A549 (cell line): ENCODE measurements at regions not wholly inside any gene's neighbourhood (a gene's known extent, or its start where the extent isn't known, plus 50 kb on each side); places are given as distances from the start of the nearest gene placed in this dataset.

Experiments
- ATAC-seq, 2 experiments: fragments of 200-7000 bp in 1 of 2; fragments of >200 bp in 1 of 2; cut with Nextera tagmentation in 1 of 2; cut with Tn5 transposase in 1 of 2; 3 replicates each; pipeline versions ENCODE4 v1.8.0 to v1.9.1; 2018 to 2020; ENCODE audit warnings: mild to moderate bottlenecking in 1 of 2, moderate library complexity in 1 of 2
- CTCF ChIA-PET: fragments of 300-600 bp; sonication (Branson Sonifier 250); formaldehyde crosslinking; extraction: SDS; loops from one replicate; lab custom pipeline; 2021; ENCODE audit warnings: antibody characterized with exemption, inconsistent platforms; lab: Yijun Ruan, JAX
- POLR2A ChIA-PET: fragments of 350-600 bp; formaldehyde crosslinking; extraction: SDS; loops from one replicate; lab custom pipeline; 2021; ENCODE audit warnings: antibody characterized with exemption, inconsistent platforms; lab: Yijun Ruan, JAX
- DNase-seq, 2 experiments: peaks; one replicate each; pipeline versions ENCODE4 v3.0.0 to v3.0.0-alpha.2; 2011 to 2016; ENCODE audit warnings: low read depth in 1 of 2, low spot score in 1 of 2
- FAIRE-seq: peaks from 2 replicates; lab custom pipeline; 2011; peaks lifted over from hg19 to GRCh38; lab: Jason Lieb, UNC
- H3K27ac ChIP-seq, 2 experiments: fragments of >200 bp; sonication (Bioruptor Twin); formaldehyde crosslinking; 3 replicates each; pipeline ENCODE4 v1.5.1; 2016 to 2017
- H3K4me1 ChIP-seq: fragments of >200 bp; sonication (Bioruptor Twin); formaldehyde crosslinking; 3 replicates; pipeline ENCODE4 v1.6.1; 2016
- H3K4me2 ChIP-seq: fragments of >200 bp; sonication (Bioruptor Twin); formaldehyde crosslinking; 3 replicates; pipeline ENCODE4 v1.6.1; 2016
- H3K4me3 ChIP-seq: fragments of >200 bp; sonication (Bioruptor Twin); formaldehyde crosslinking; 3 replicates; pipeline ENCODE4 v1.5.1; 2016
- H3K9me3 ChIP-seq: fragments of >200 bp; sonication (Bioruptor Twin); formaldehyde crosslinking; 3 replicates; pipeline ENCODE4 v1.6.1; 2016
- BHLHE40 ChIP-seq: IDR thresholded peaks from 2 replicates; pipeline ENCODE4 v1.6.1; 2012; ENCODE audit warnings: low read depth, low read length, inconsistent platforms
- CEBPB ChIP-seq, 2 experiments: fragments of >200 bp in 1 of 2; sonication (Bioruptor Twin) in 1 of 2; formaldehyde crosslinking in 1 of 2; IDR thresholded peaks; 2 replicates each; pipeline ENCODE4 v1.6.1; 2012 to 2016
- CHD2 ChIP-seq: fragments of 150-350 bp; IDR thresholded peaks from 2 replicates; pipeline ENCODE4 v1.6.1; 2014; ENCODE audit warnings: low read length; ENCODE audit not compliant: partially characterized antibody
- EHF ChIP-seq: fragments of 250-450 bp; sonication (Bioruptor Pico); IDR thresholded peaks from 2 replicates; pipeline ENCODE4 v1.5.0; 2020; ENCODE audit warnings: mild to moderate bottlenecking
- ESRRA ChIP-seq: fragments of 150-350 bp; IDR thresholded peaks from 2 replicates; pipeline ENCODE4 v1.6.1; 2014; ENCODE audit warnings: mild to moderate bottlenecking, low read length, borderline replicate concordance
- FOSL2 ChIP-seq, 2 experiments: fragments of 450-650 bp in 1 of 2; fragments of >200 bp in 1 of 2; sonication (Bioruptor Twin) in 1 of 2; formaldehyde crosslinking; IDR thresholded peaks; 2 replicates each; pipeline versions ENCODE4 v1.5.0 to v1.6.1; 2016 to 2020; ENCODE audit warnings: mild to moderate bottlenecking in 1 of 2, moderate library complexity in 1 of 2
- GATA3 ChIP-seq: IDR thresholded peaks from 2 replicates; pipeline ENCODE4 v1.6.1; 2012; ENCODE audit warnings: borderline replicate concordance
- HEYL ChIP-seq: fragments of 250-450 bp; sonication (Bioruptor Pico); IDR thresholded peaks from 2 replicates; pipeline ENCODE4 v1.8.0; 2021; ENCODE audit warnings: mild to moderate bottlenecking, moderate library complexity
- HOXA7 ChIP-seq: fragments of 250-450 bp; sonication (Bioruptor Pico); IDR thresholded peaks from 2 replicates; pipeline ENCODE4 v1.5.0; 2020; ENCODE audit warnings: mild to moderate bottlenecking, moderate library complexity
- JUN ChIP-seq, 2 experiments: fragments of >200 bp; sonication (Bioruptor Twin); formaldehyde crosslinking; IDR thresholded peaks; 2 replicates in 1 of 2; 3 replicates in 1 of 2; pipeline ENCODE4 v1.6.1; 2016 to 2017
- KDM1A ChIP-seq: fragments of 200-600 bp; sonication (generic); IDR thresholded peaks from 2 replicates; pipeline ENCODE4 v1.6.1; 2016; ENCODE audit warnings: low read depth, mild to moderate bottlenecking
- KDM5A ChIP-seq: fragments of 200-600 bp; sonication (generic); IDR thresholded peaks from 2 replicates; pipeline ENCODE4 v1.6.1; 2016; ENCODE audit warnings: antibody characterized with exemption, mild to moderate bottlenecking
- NPAS2 ChIP-seq: fragments of 250-450 bp; sonication (Bioruptor Pico); IDR thresholded peaks from 2 replicates; pipeline ENCODE4 v1.8.0; 2022; ENCODE audit warnings: mild to moderate bottlenecking, moderate library complexity, borderline replicate concordance
- NR3C1 ChIP-seq: fragments of >200 bp; sonication (Bioruptor Twin); formaldehyde crosslinking; IDR thresholded peaks from 3 replicates; pipeline ENCODE4 v1.6.1; 2017
- PHF8 ChIP-seq: fragments of 200-600 bp; sonication (generic); IDR thresholded peaks from 2 replicates; pipeline ENCODE4 v1.6.1; 2016; ENCODE audit warnings: low read depth, mild to moderate bottlenecking, antibody characterized with exemption, moderate library complexity, borderline replicate concordance
- POLR2A ChIP-seq: IDR thresholded peaks from 2 replicates; pipeline ENCODE4 v1.6.1; 2012; ENCODE audit warnings: mild to moderate bottlenecking, low read length
- RAD21 ChIP-seq, 2 experiments: fragments of >200 bp in 1 of 2; sonication (Bioruptor Twin) in 1 of 2; formaldehyde crosslinking in 1 of 2; IDR thresholded peaks in 1 of 2; conservative IDR thresholded peaks in 1 of 2; 2 replicates in 1 of 2; 3 replicates in 1 of 2; pipeline ENCODE4 v1.6.1; 2012 to 2018; ENCODE audit warnings: inconsistent platforms in 1 of 2
- RARB ChIP-seq: fragments of 250-450 bp; sonication (Bioruptor Pico); IDR thresholded peaks from 2 replicates; pipeline ENCODE4 v1.8.0; 2021; ENCODE audit warnings: mild to moderate bottlenecking, moderate library complexity
- RFX5 ChIP-seq: fragments of 450-650 bp; IDR thresholded peaks from 2 replicates; pipeline ENCODE4 v1.7.1; 2014; ENCODE audit warnings: antibody characterized with exemption, mild to moderate bottlenecking, moderate library complexity
- RNF2 ChIP-seq: fragments of 200-600 bp; sonication (generic); IDR thresholded peaks from 2 replicates; pipeline ENCODE4 v1.6.1; 2016; ENCODE audit warnings: low read depth, mild to moderate bottlenecking, antibody characterized with exemption, moderate library complexity, borderline replicate concordance
- SMC3 ChIP-seq: fragments of >200 bp; sonication (Bioruptor Twin); formaldehyde crosslinking; IDR thresholded peaks from 3 replicates; pipeline ENCODE4 v1.6.1; 2018; ENCODE audit warnings: inconsistent platforms
- SREBF2 ChIP-seq: fragments of 450-650 bp; IDR thresholded peaks from 2 replicates; pipeline ENCODE4 v1.6.1; 2014; ENCODE audit warnings: mild to moderate bottlenecking, moderate library complexity
- TFCP2L1 ChIP-seq: fragments of 250-450 bp; sonication (Bioruptor Pico); IDR thresholded peaks from 2 replicates; pipeline ENCODE4 v1.5.0; 2021; ENCODE audit warnings: mild to moderate bottlenecking
- ZNF302 ChIP-seq: fragments of 250-450 bp; sonication (Bioruptor Pico); IDR thresholded peaks from 2 replicates; pipeline ENCODE4 v1.9.0; 2021; ENCODE audit warnings: inconsistent platforms, mild to moderate bottlenecking, moderate library complexity
- ZSCAN20 ChIP-seq: fragments of 250-450 bp; sonication (Bioruptor Pico); IDR thresholded peaks from 2 replicates; pipeline ENCODE4 v1.8.0; 2022; ENCODE audit warnings: mild to moderate bottlenecking, moderate library complexity
- WGBS: methylation state at CpG from one replicate; pipeline ENCODE4 v1.1.6; 2017; ENCODE audit errors: missing lambda C conversion rate; 5-methylcytosine and 5-hydroxymethylcytosine counted together
- TF ChIP-seq, protein P1 (sequence below): fragments of >200 bp; sonication (Bioruptor Twin); formaldehyde crosslinking; IDR thresholded peaks from 3 replicates; pipeline ENCODE4 v1.6.1; 2016
- TF ChIP-seq, protein P2 (sequence below): fragments of >200 bp; sonication (Bioruptor Twin); formaldehyde crosslinking; IDR thresholded peaks from 3 replicates; pipeline ENCODE4 v1.5.1; 2016
- TF ChIP-seq, protein P3 (sequence below): IDR thresholded peaks from 2 replicates; pipeline ENCODE4 v1.6.1; 2012
- TF ChIP-seq, protein P4 (sequence below): fragments of 150-350 bp; IDR thresholded peaks from 2 replicates; pipeline ENCODE4 v1.6.1; 2014; ENCODE audit warnings: low read depth, mild to moderate bottlenecking, low read length
- TF ChIP-seq, protein P5 (sequence below): IDR thresholded peaks from 2 replicates; pipeline ENCODE4 v1.6.1; 2012; ENCODE audit warnings: low read depth, borderline replicate concordance

DNA sequence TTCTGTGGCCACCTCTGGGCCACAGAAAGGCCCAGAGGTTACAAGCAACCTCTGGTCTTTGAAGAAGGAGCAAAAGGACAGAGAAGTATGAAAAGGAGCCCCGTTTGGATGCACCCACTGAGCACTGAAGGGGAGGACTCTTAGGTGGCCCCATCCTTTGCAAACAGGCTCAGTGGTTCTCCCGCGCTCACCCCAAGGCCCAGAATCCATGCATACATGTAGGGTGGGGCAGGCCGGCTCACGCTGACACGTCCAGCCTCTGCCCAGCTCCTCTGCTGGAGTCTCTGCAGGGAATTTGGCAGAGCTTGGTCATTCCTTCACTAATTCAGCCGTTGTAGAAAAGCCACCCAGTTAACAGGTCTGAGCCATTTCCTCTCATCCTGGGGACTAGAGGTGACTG, 61.3 kb upstream of the AJAP1 start:
- FAIRE-seq (no peak), ATAC-seq (no peak), DNase-seq (no peak)
- H3K4me1 ChIP-seq, result no peaks in the 10 kb centered on the region
- no peak overlapping the region for H3K4me3 ChIP-seq
- no peak overlapping the region for H3K27ac ChIP-seq
- 35% methylated on average over 2 of the region's 7 CpGs for WGBS
- no peak for TF ChIP-seq FOSL2 (IDR thresholded peaks at IDR 0.05)
- no peak for TF ChIP-seq FOSL2 (CRISPR knock-in tag; IDR thresholded peaks at IDR 0.05)
- no peak for TF ChIP-seq PHF8
- TF ChIP-seq GATA3, result no peak
- TF ChIP-seq KDM1A, result no peak
- no peak for TF ChIP-seq HEYL
- TF ChIP-seq SMC3, result no peak
- TF ChIP-seq ZNF302, result no peak
- TF ChIP-seq CEBPB (IDR thresholded peaks at IDR 0.05), result no peak
- TF ChIP-seq KDM5A, result no peak
- no peak for TF ChIP-seq RARB
- TF ChIP-seq RAD21 (conservative IDR thresholded peaks at IDR 0.05 in 1 of 2, IDR thresholded peaks at IDR 0.05 in 1 of 2), result no peak
- TF ChIP-seq CHD2, result no peak
- no peak for TF ChIP-seq SREBF2
- TF ChIP-seq, protein P1, sequence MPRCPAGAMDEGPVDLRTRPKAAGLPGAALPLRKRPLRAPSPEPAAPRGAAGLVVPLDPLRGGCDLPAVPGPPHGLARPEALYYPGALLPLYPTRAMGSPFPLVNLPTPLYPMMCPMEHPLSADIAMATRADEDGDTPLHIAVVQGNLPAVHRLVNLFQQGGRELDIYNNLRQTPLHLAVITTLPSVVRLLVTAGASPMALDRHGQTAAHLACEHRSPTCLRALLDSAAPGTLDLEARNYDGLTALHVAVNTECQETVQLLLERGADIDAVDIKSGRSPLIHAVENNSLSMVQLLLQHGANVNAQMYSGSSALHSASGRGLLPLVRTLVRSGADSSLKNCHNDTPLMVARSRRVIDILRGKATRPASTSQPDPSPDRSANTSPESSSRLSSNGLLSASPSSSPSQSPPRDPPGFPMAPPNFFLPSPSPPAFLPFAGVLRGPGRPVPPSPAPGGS, result no peak
- TF ChIP-seq HOXA7 (CRISPR knock-in tag), result no peak
- no peak overlapping the region for H3K4me2 ChIP-seq
- POLR2A ChIA-PET, result no interaction called here
- CTCF ChIA-PET, result no interaction called here
- no peaks in the 10 kb centered on the region for H3K9me3 ChIP-seq

DNA sequence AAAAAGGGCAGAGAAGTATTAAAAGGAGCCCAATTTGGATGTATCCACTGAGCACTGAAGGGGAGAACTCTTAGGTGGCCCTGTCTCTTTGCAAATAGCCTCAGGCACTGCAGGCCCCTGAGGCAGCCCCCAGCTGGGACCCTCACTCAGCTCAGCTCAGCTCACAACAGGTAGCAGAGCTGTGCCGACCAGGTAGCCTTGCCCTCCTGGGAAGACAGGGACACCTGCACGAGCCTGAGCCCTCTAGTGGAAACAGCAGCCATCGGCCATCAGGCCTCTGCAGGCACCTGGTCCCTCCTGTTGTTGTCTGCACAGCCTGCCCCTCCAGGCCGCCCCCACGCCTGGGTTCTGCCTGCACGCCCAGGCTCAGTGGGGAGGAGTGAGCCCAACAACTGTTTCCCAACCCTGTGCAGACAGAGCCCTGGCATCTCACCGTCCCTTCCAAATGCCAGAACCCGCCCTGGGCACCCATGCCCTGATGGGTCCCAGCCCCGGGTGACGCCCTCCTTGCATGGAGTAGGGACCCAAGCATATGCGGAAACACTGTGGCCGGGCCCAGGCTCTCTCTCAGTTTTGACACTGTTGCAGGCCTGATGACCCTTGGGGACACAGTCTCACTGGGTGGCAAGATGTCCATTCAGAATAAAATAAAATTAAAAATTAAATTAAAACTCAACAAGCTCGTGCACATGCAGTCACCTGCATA, 60.0 kb upstream of the AJAP1 start:
- Histone ChIP-seq H3K9me3 (no peaks in the 10 kb centered on the region), H3K4me3 (no peak overlapping the region)
- DNase-seq, result no peak
- ChIA-PET POLR2A (no interaction called here), CTCF (no interaction called here)
- TF ChIP-seq, protein P2, sequence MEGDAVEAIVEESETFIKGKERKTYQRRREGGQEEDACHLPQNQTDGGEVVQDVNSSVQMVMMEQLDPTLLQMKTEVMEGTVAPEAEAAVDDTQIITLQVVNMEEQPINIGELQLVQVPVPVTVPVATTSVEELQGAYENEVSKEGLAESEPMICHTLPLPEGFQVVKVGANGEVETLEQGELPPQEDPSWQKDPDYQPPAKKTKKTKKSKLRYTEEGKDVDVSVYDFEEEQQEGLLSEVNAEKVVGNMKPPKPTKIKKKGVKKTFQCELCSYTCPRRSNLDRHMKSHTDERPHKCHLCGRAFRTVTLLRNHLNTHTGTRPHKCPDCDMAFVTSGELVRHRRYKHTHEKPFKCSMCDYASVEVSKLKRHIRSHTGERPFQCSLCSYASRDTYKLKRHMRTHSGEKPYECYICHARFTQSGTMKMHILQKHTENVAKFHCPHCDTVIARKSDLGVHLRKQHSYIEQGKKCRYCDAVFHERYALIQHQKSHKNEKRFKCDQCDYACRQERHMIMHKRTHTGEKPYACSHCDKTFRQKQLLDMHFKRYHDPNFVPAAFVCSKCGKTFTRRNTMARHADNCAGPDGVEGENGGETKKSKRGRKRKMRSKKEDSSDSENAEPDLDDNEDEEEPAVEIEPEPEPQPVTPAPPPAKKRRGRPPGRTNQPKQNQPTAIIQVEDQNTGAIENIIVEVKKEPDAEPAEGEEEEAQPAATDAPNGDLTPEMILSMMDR, result 0 out of 3 replicates have a peak, but pooled peaks have one; percentile 8
- TF ChIP-seq ESRRA, result no peak
- TF ChIP-seq, all 56 proteins: peak for 1
- peak in 1 of 2 experiments; percentile 55; a peak in 2 of 6 replicates for ATAC-seq
- FAIRE-seq, result no peak
- WGBS, result 66% methylated on average over 7 of the region's 13 CpGs
- H3K27ac ChIP-seq, result no peak overlapping the region
- H3K4me2 ChIP-seq, result no peak overlapping the region
- H3K4me1 ChIP-seq, result no peaks in the 10 kb centered on the region

DNA sequence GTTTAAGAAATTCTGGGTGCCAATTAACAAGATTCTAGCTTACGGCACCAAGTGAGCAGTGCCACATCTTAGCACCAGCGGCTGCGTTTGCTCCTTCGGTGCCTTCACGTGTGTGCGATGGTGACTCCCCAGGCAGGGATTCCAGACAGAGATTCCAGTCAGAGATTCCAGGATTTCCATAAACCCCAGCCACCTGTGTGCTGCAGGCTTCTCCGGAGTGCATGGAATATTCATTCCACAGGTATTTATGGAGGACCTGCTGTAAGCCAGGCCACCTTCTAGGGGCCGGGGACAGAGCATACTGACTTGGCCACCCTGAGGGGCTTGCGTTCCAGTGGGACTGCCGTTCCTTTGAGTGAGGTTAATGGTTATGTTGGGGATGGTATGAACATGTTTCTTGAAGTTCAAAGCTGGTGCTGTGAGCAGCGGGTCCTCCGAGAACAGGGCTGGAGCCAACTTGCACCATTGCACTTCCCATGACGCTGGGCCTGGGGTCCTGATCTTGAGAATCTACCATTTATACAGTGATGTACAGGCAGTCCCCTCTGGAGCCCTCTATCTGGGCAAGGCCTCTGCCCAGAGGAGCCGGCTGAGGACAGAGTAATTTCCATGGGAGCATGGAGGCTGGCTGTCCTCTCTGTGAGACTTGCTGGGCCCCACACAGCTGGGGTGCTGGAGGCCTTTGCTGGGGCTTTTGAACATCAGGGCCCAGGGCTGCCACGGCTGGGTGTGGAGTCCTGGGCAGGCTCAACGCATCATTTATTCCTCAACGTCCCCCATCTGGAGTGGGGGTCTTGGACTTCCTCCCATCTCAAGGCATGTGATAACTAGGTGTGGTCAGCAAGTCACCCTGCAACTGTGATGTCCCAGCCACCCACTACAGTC, 58.8 kb upstream of the AJAP1 start:
- no peak for FAIRE-seq
- ChIA-PET CTCF (no interaction called here), POLR2A (no interaction called here)
- no peak overlapping the region for H3K4me2 ChIP-seq
- no peaks in the 10 kb centered on the region for H3K4me1 ChIP-seq
- WGBS, result 70% methylated on average over 12 of the region's 17 CpGs
- no peak for DNase-seq
- ATAC-seq, result no peak
- no peak overlapping the region for H3K4me3 ChIP-seq
- no peak overlapping the region for H3K27ac ChIP-seq
- no peaks in the 10 kb centered on the region for H3K9me3 ChIP-seq
- no peak for TF ChIP-seq POLR2A
- TF ChIP-seq, protein P3, sequence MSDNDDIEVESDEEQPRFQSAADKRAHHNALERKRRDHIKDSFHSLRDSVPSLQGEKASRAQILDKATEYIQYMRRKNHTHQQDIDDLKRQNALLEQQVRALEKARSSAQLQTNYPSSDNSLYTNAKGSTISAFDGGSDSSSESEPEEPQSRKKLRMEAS, result no peak
- TF ChIP-seq NR3C1, result no peak
- TF ChIP-seq NPAS2, result no peak
- TF ChIP-seq, protein P4, sequence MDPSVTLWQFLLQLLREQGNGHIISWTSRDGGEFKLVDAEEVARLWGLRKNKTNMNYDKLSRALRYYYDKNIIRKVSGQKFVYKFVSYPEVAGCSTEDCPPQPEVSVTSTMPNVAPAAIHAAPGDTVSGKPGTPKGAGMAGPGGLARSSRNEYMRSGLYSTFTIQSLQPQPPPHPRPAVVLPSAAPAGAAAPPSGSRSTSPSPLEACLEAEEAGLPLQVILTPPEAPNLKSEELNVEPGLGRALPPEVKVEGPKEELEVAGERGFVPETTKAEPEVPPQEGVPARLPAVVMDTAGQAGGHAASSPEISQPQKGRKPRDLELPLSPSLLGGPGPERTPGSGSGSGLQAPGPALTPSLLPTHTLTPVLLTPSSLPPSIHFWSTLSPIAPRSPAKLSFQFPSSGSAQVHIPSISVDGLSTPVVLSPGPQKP, result no peak
- TF ChIP-seq TFCP2L1, result no peak
- TF ChIP-seq SREBF2, result no peak
- TF ChIP-seq, protein P5, sequence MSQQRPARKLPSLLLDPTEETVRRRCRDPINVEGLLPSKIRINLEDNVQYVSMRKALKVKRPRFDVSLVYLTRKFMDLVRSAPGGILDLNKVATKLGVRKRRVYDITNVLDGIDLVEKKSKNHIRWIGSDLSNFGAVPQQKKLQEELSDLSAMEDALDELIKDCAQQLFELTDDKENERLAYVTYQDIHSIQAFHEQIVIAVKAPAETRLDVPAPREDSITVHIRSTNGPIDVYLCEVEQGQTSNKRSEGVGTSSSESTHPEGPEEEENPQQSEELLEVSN, result no peak
- TF ChIP-seq RFX5, result no peak
- TF ChIP-seq ZSCAN20 (CRISPR knock-in tag), result no peak
- no peak for TF ChIP-seq RNF2
- TF ChIP-seq KDM1A, result no peak
- no peak for TF ChIP-seq ZNF302
- TF ChIP-seq JUN (IDR thresholded peaks at IDR 0.05), result no peak
- no peak for TF ChIP-seq GATA3
- no peak for TF ChIP-seq BHLHE40
- TF ChIP-seq EHF, result no peak
